ENCODE measurements at regions not wholly inside any gene's neighbourhood (a gene's known extent, or its start where the extent isn't known, plus 50 kb on each side); places are given as distances from the start of the nearest gene placed in this dataset.

- DNase-seq (ENCODE audit: extremely low read depth, low read depth), result no peak
Observed at GRCh38 chr16:6155271-6155670, 1057.7 kb upstream of the EEF2KMT start.

GRCh38 chr16:6153901-6154300 lies 1056.3 kb upstream of the EEF2KMT start:
- DNase-seq (ENCODE audit: extremely low read depth, low read depth), result no peak
- no peak for TF ChIP-seq CTCF (IDR thresholded peaks at IDR 0.05; ENCODE audit: low read depth, low read length)

More at GRCh38 chr16:6155271-6155670, 1057.7 kb upstream of the EEF2KMT start:
- no peak for TF ChIP-seq CTCF (IDR thresholded peaks at IDR 0.05; ENCODE audit: low read depth, low read length)

- no peak for DNase-seq (ENCODE audit: extremely low read depth, low read depth)
- no peak for TF ChIP-seq CTCF (IDR thresholded peaks at IDR 0.05; ENCODE audit: low read depth, low read length)
Observed at GRCh38 chr16:6149031-6149430, 1051.4 kb upstream of the EEF2KMT start.

GRCh38 chr16:6148361-6148760 lies 1050.8 kb upstream of the EEF2KMT start:
- TF ChIP-seq CTCF (IDR thresholded peaks at IDR 0.05; ENCODE audit: low read depth, low read length), result no peak
- no peak for DNase-seq (ENCODE audit: extremely low read depth, low read depth)

- no peak for TF ChIP-seq CTCF (IDR thresholded peaks at IDR 0.05; ENCODE audit: low read depth, low read length)
- DNase-seq (ENCODE audit: extremely low read depth, low read depth), result no peak
Observed at GRCh38 chr16:6146874-6147425, 1049.4 kb upstream of the EEF2KMT start.

GRCh38 chr16:6146356-6146755 lies 1048.8 kb upstream of the EEF2KMT start:
- no peak for TF ChIP-seq CTCF (IDR thresholded peaks at IDR 0.05; ENCODE audit: low read depth, low read length)
- DNase-seq (ENCODE audit: extremely low read depth, low read depth), result no peak

- DNase-seq (ENCODE audit: extremely low read depth, low read depth), result no peak
- no peak for TF ChIP-seq CTCF (IDR thresholded peaks at IDR 0.05; ENCODE audit: low read depth, low read length)
Observed at GRCh38 chr16:6144463-6144862, 1046.9 kb upstream of the EEF2KMT start.
